Fibroblast of lung (primary cell): ENCODE measurements at regions not wholly inside any gene's neighbourhood (a gene's known extent, or its start where the extent isn't known, plus 50 kb on each side); places are given as distances from the start of the nearest gene placed in this dataset.
A peak's percentile ranks its signal among the peaks of the same experiment; 100 is the strongest.

Experiments
- DNase-seq, 2 donors: peaks; one replicate each; pipeline versions ENCODE4 v3.0.0 to v3.0.0-alpha.2; 2010; ENCODE audit warnings: low read depth in 2 of 2
- H2AFZ ChIP-seq: 2 replicates; pipeline ENCODE4 v1.5.1; 2012; ENCODE audit warnings: low read length, control low read depth, inconsistent platforms
- H3K27ac ChIP-seq: 2 replicates; pipeline ENCODE4 v1.5.1; 2011; ENCODE audit warnings: low read length, control low read depth; ENCODE audit not compliant: insufficient read depth
- H3K27me3 ChIP-seq: 2 replicates; pipeline ENCODE4 v1.5.1; 2011; ENCODE audit warnings: mild to moderate bottlenecking, low read length; ENCODE audit not compliant: control insufficient read depth, insufficient read depth
- H3K36me3 ChIP-seq: 2 replicates; pipeline ENCODE4 v1.5.1; 2011; ENCODE audit warnings: low read length; ENCODE audit not compliant: control insufficient read depth, insufficient read depth
- H3K4me1 ChIP-seq: 2 replicates; pipeline ENCODE4 v1.5.1; 2011; ENCODE audit warnings: low read length; ENCODE audit not compliant: control insufficient read depth, insufficient read depth; ENCODE audit errors: extremely low read depth
- H3K4me2 ChIP-seq: 2 replicates; pipeline ENCODE4 v1.5.1; 2011; ENCODE audit warnings: low read length, control low read depth; ENCODE audit not compliant: insufficient read depth; ENCODE audit errors: extremely low read depth
- H3K4me3 ChIP-seq, 4 experiments: fragments of 200-600 bp in 1 of 4; sonication (generic) in 1 of 4; replicated peaks in 1 of 4; 2 replicates each; pipeline ENCODE4 v1.5.1; 2011 to 2016; ENCODE audit warnings: low read length in 4 of 4, low read depth in 3 of 4, mild to moderate bottlenecking in 3 of 4, control low read depth in 2 of 4, inconsistent platforms in 1 of 4, mixed read lengths in 1 of 4; ENCODE audit not compliant: insufficient read depth in 1 of 4; ENCODE audit errors: control extremely low read depth in 1 of 4
- H3K79me2 ChIP-seq: 2 replicates; pipeline ENCODE4 v1.5.1; 2012; ENCODE audit warnings: mild to moderate bottlenecking, low read length, inconsistent platforms; ENCODE audit not compliant: control insufficient read depth, insufficient read depth
- H3K9ac ChIP-seq: 2 replicates; pipeline ENCODE4 v1.5.1; 2011; ENCODE audit warnings: mild to moderate bottlenecking, low read length, control low read depth; ENCODE audit not compliant: insufficient read depth
- H3K9me3 ChIP-seq: 2 replicates; pipeline ENCODE4 v1.5.1; 2012; ENCODE audit warnings: low read depth, low read length; ENCODE audit not compliant: control insufficient read depth, insufficient read depth
- H4K20me1 ChIP-seq: 2 replicates; pipeline ENCODE4 v1.5.1; 2011; ENCODE audit warnings: low read length; ENCODE audit not compliant: control insufficient read depth, insufficient read depth; ENCODE audit errors: extremely low read depth
- CTCF ChIP-seq, 2 donors: IDR thresholded peaks in 1 of 2; conservative IDR thresholded peaks in 1 of 2; 1 replicate in 1 of 2; 2 replicates in 1 of 2; pipeline ENCODE4 v1.5.1; 2011 to 2012; ENCODE audit warnings: low read length in 2 of 2, control low read depth in 1 of 2, inconsistent platforms in 1 of 2, low read depth in 1 of 2, mild to moderate bottlenecking in 1 of 2
- EZH2 ChIP-seq: IDR thresholded peaks from 2 replicates; pipeline ENCODE4 v1.5.1; 2012; ENCODE audit warnings: low read length, control low read depth, mild to moderate bottlenecking; ENCODE audit errors: missing control alignments

DNA sequence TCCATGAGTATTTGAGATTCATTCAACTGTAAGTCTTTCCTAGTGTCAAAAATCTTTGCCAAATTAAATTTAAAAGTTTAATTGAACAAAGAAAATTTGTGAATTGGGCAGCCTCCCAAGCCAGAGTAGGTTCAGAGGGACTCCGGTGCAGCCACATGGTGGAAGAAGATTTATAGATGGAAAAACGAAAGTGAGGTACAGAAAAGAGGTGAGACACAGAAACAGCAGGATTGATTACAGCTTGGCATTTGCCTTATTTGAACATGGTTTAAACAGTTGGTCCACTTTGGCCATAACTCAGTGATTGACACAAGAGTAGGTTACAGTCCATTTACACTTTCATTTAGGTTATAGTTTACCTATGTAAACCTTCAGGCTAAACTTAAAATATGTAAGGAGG, 465.8 kb downstream of the ARL4A start:
- no peaks in the 10 kb centered on the region for H4K20me1 ChIP-seq
- H3K27ac ChIP-seq: no peak overlapping the region
- H3K4me2 ChIP-seq: no peak overlapping the region
- DNase-seq: no peak
- H3K79me2 ChIP-seq: no peaks in the 10 kb centered on the region
- no peak overlapping the region for H3K9ac ChIP-seq
- H3K27me3 ChIP-seq: no peaks in the 10 kb centered on the region
- H2AFZ ChIP-seq: no peak overlapping the region
- no peak for TF ChIP-seq EZH2
- TF ChIP-seq CTCF (conservative IDR thresholded peaks at IDR 0.05 in 1 of 2, IDR thresholded peaks at IDR 0.05 in 1 of 2; ENCODE audit: low read depth in 1 of 2, low read length in 2 of 2): no peak
- H3K36me3 ChIP-seq: no peaks in the 10 kb centered on the region
- H3K4me1 ChIP-seq: no peaks in the 10 kb centered on the region
- H3K9me3 ChIP-seq: no peaks in the 10 kb centered on the region
- no peak overlapping the region for H3K4me3 ChIP-seq

- Histone ChIP-seq H3K79me2 (no peaks in the 10 kb centered on the region), H3K9ac (no peak overlapping the region), H3K4me2 (no peak overlapping the region), H3K4me1 (no peaks in the 10 kb centered on the region), H3K36me3 (no peaks in the 10 kb centered on the region), H3K27ac (no peak overlapping the region), H2AFZ (no peak overlapping the region), H3K27me3 (no peaks in the 10 kb centered on the region), H3K9me3 (no peaks in the 10 kb centered on the region), H4K20me1 (no peaks in the 10 kb centered on the region), H3K4me3 (no peak overlapping the region)
- TF ChIP-seq CTCF (conservative IDR thresholded peaks at IDR 0.05 in 1 of 2, IDR thresholded peaks at IDR 0.05 in 1 of 2; ENCODE audit: low read depth in 1 of 2, low read length in 2 of 2) (no peak), EZH2 (no peak)
- peak in 1 of 2 donors; percentile 7 for DNase-seq
Measured at GRCh38 chr7:13153742-13154141, 466.3 kb downstream of the ARL4A start.

GRCh38 chr7:13155188-13155587, 467.8 kb downstream of the ARL4A start:
- peak in 1 of 2 donors; percentile 0 for DNase-seq
- Histone ChIP-seq H3K4me3 (no peak overlapping the region), H3K36me3 (no peaks in the 10 kb centered on the region)

More at GRCh38 chr7:13155188-13155587, 467.8 kb downstream of the ARL4A start:
- no peaks in the 10 kb centered on the region for H4K20me1 ChIP-seq
- H3K27ac ChIP-seq: no peak overlapping the region
- H3K9me3 ChIP-seq: no peaks in the 10 kb centered on the region
- H3K4me1 ChIP-seq: no peaks in the 10 kb centered on the region
- TF ChIP-seq CTCF (conservative IDR thresholded peaks at IDR 0.05 in 1 of 2, IDR thresholded peaks at IDR 0.05 in 1 of 2; ENCODE audit: low read depth in 1 of 2, low read length in 2 of 2) (no peak), EZH2 (no peak)
- no peak overlapping the region for H3K9ac ChIP-seq
- H2AFZ ChIP-seq: no peak overlapping the region
- no peaks in the 10 kb centered on the region for H3K79me2 ChIP-seq
- H3K27me3 ChIP-seq: no peaks in the 10 kb centered on the region
- H3K4me2 ChIP-seq: no peak overlapping the region
